ENCODE measurements at regions not wholly inside any gene's neighbourhood (a gene's known extent, or its start where the extent isn't known, plus 50 kb on each side); places are given as distances from the start of the nearest gene placed in this dataset.

- TF ChIP-seq CTCF (IDR thresholded peaks at IDR 0.05) (no peak), POLR2A (IDR thresholded peaks at IDR 0.05) (no peak), POLR2AphosphoS5 (IDR thresholded peaks at IDR 0.05) (no peak)
Observed at GRCh38 chr7:113410796-113411195, 292.4 kb upstream of the SMIM30 start.
